ENCODE measurements at regions not wholly inside any gene's neighbourhood (a gene's known extent, or its start where the extent isn't known, plus 50 kb on each side); places are given as distances from the start of the nearest gene placed in this dataset.
"Not testable (repeated sequence)": the region's sequence is repeated elsewhere in the genome, so short reads cannot be mapped to it uniquely, and the experiment has no call there.

- no peak overlapping the region for H3K4me2 ChIP-seq (ENCODE audit: low read length)
- H3K79me2 ChIP-seq (replicated peaks; ENCODE audit: insufficient read depth, low read length) = no peaks in the 10 kb centered on the region
- H3K9me3 ChIP-seq (ENCODE audit: low read length) = no peaks in the 10 kb centered on the region
- H3K9me2 ChIP-seq (ENCODE audit: insufficient read depth, low read length) = no peaks in the 10 kb centered on the region
- H3K9ac ChIP-seq (ENCODE audit: low read length) = no peak overlapping the region
- no peaks in the 10 kb centered on the region for H3F3A ChIP-seq (ENCODE audit: insufficient read depth, low read length, poor library complexity, severe bottlenecking)
- no peaks in the 10 kb centered on the region for H3K36me3 ChIP-seq (ENCODE audit: insufficient read depth, low read length)
- H2AFZ ChIP-seq (ENCODE audit: low read depth, low read length) = no peak overlapping the region
- no peak overlapping the region for H3K27ac ChIP-seq (ENCODE audit: low read length)
- no peak for TF ChIP-seq RAD21 (conservative IDR thresholded peaks at IDR 0.05)
- no peak for TF ChIP-seq REST (IDR thresholded peaks at IDR 0.05; ENCODE audit: borderline replicate concordance)
- TF ChIP-seq POLR2AphosphoS5 (IDR thresholded peaks at IDR 0.05) = no peak
- no peak overlapping the region for H3K4me3 ChIP-seq (ENCODE audit: low read length)
- H4K20me1 ChIP-seq (ENCODE audit: insufficient read depth) = no peaks in the 10 kb centered on the region
- H3K27me3 ChIP-seq (ENCODE audit: insufficient read depth, low read depth, low read length) = no peaks in the 10 kb centered on the region
These were observed 105.4 kb upstream of the GORAB start for GRCh38 chr1:170426596-170426995.

- H4K20me1 ChIP-seq (ENCODE audit: insufficient read depth); H2AFZ ChIP-seq (ENCODE audit: low read depth, low read length): not testable (repeated sequence)
These were observed 105.0 kb upstream of the GORAB start for GRCh38 chr1:170427002-170427401.

GRCh38 chr1:170436928-170437327 lies 95.0 kb upstream of the GORAB start:
- Histone ChIP-seq H3K9me2 (ENCODE audit: insufficient read depth, low read length) (no peaks in the 10 kb centered on the region), H3F3A (ENCODE audit: insufficient read depth, low read length, poor library complexity, severe bottlenecking) (no peaks in the 10 kb centered on the region), H3K27ac (ENCODE audit: low read length) (no peak overlapping the region), H3K4me2 (ENCODE audit: low read length) (no peak overlapping the region), H3K27me3 (ENCODE audit: insufficient read depth, low read depth, low read length) (no peaks in the 10 kb centered on the region), H3K9me3 (ENCODE audit: low read length) (no peaks in the 10 kb centered on the region), H3K36me3 (ENCODE audit: insufficient read depth, low read length) (no peaks in the 10 kb centered on the region), H3K9ac (ENCODE audit: low read length) (no peak overlapping the region), H3K4me3 (ENCODE audit: low read length) (no peak overlapping the region), H2AFZ (ENCODE audit: low read depth, low read length) (no peak overlapping the region), H3K79me2 (replicated peaks; ENCODE audit: insufficient read depth, low read length) (no peaks in the 10 kb centered on the region), H4K20me1 (ENCODE audit: insufficient read depth) (no peaks in the 10 kb centered on the region)
- TF ChIP-seq REST (IDR thresholded peaks at IDR 0.05; ENCODE audit: borderline replicate concordance) (no peak), CTCF (IDR thresholded peaks at IDR 0.05; ENCODE audit: poor library complexity, severe bottlenecking) (no peak), MXI1 (conservative IDR thresholded peaks at IDR 0.05; ENCODE audit: poor library complexity, severe bottlenecking) (no peak), POLR2AphosphoS5 (IDR thresholded peaks at IDR 0.05) (no peak), SMC3 (conservative IDR thresholded peaks at IDR 0.05; ENCODE audit: poor library complexity) (no peak), TAF1 (IDR thresholded peaks at IDR 0.05; ENCODE audit: low read depth) (no peak), RAD21 (conservative IDR thresholded peaks at IDR 0.05) (no peak), EZH2 (IDR thresholded peaks at IDR 0.05; ENCODE audit: borderline replicate concordance, insufficient read depth, low read length, poor library complexity, severe bottlenecking) (no peak), EP300 (conservative IDR thresholded peaks at IDR 0.05; ENCODE audit: poor library complexity, severe bottlenecking) (no peak)

More at GRCh38 chr1:170427002-170427401, 105.0 kb upstream of the GORAB start:
- not testable (repeated sequence) for H3K9me2 ChIP-seq (ENCODE audit: insufficient read depth, low read length); H3K4me3 ChIP-seq (ENCODE audit: low read length); H3K27me3 ChIP-seq (ENCODE audit: insufficient read depth, low read depth, low read length); H3K9me3 ChIP-seq (ENCODE audit: low read length); H3K9ac ChIP-seq (ENCODE audit: low read length); H3K79me2 ChIP-seq (replicated peaks; ENCODE audit: insufficient read depth, low read length); H3K27ac ChIP-seq (ENCODE audit: low read length); H3F3A ChIP-seq (ENCODE audit: insufficient read depth, low read length, poor library complexity, severe bottlenecking); H3K36me3 ChIP-seq (ENCODE audit: insufficient read depth, low read length); H3K4me2 ChIP-seq (ENCODE audit: low read length)

All from neural cell (in vitro differentiated cells).